Activated CD4-positive, alpha-beta T cell treated with anti-CD3 and anti-CD28 coated beads, Interleukin-2, amount 10 ng/mL, durations not matched to agents 7 days and 5 days (primary cell): ENCODE measurements at regions not wholly inside any gene's neighbourhood (a gene's known extent, or its start where the extent isn't known, plus 50 kb on each side); places are given as distances from the start of the nearest gene placed in this dataset.
"Not testable (repeated sequence)": the region's sequence is repeated elsewhere in the genome, so short reads cannot be mapped to it uniquely, and the experiment has no call there.

ENCODE experiments used
- CTCF ChIA-PET: fragments of 350-600 bp; sonication (Branson Sonifier 250); formaldehyde crosslinking; loops from one replicate; lab custom pipeline; 2021; ENCODE audit warnings: antibody characterized with exemption; lab: Charles Lee
- POLR2A ChIA-PET: fragments of 350-600 bp; sonication (Branson Sonifier 250); formaldehyde crosslinking; loops from one replicate; lab custom pipeline; 2021; ENCODE audit warnings: antibody characterized with exemption; lab: Charles Lee
- DNase-seq: peaks from one replicate; pipeline ENCODE4 v3.0.0-alpha.2; 2020
- H3K27ac Mint-ChIP-seq: one replicate; pipeline ENCODE4 v1.8.0; 2021; ENCODE audit warnings: mild to moderate bottlenecking, moderate library complexity, mixed read lengths
- H3K27me3 Mint-ChIP-seq: one replicate; pipeline ENCODE4 v1.8.0; 2021; ENCODE audit warnings: mixed read lengths
- H3K36me3 Mint-ChIP-seq: one replicate; pipeline ENCODE4 v1.8.0; 2021; ENCODE audit warnings: low read depth, mixed read lengths
- H3K4me1 Mint-ChIP-seq: one replicate; pipeline ENCODE4 v1.8.0; 2021; ENCODE audit warnings: mixed read lengths
- H3K4me3 Mint-ChIP-seq: one replicate; pipeline ENCODE4 v1.8.0; 2021; ENCODE audit warnings: mild to moderate bottlenecking, moderate library complexity, mixed read lengths
- H3K9me3 Mint-ChIP-seq: one replicate; pipeline ENCODE4 v1.8.0; 2021; ENCODE audit warnings: mixed read lengths

DNA sequence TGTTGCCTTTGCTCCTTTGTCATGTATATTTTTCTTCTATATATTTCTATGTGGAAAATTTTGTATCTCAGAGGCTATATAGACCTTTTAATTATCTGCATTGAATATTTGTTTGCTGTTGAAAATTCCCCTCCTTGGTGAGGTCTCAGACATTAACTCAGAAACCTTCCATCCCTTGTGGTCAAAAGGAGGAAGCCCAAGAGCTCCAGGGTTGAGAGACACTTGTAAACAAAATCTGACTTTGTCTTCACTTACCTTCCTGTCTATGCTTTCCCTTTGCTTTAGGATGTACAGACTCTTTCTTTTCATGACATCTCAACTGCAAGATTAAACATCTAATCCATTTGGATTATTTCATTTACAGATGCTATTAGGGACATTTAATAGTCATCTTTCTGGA, 157.5 kb downstream of the PCDH20 start:
- Mint-ChIP-seq H3K4me3 (no peak overlapping the region), H3K27ac (no peak overlapping the region), H3K4me1 (no peaks in the 10 kb centered on the region), H3K36me3 (no peaks in the 10 kb centered on the region), H3K9me3 (no peaks in the 10 kb centered on the region), H3K27me3 (no peaks in the 10 kb centered on the region)
- ChIA-PET POLR2A (no interaction called here), CTCF (no interaction called here)
- DNase-seq: no peak

DNA sequence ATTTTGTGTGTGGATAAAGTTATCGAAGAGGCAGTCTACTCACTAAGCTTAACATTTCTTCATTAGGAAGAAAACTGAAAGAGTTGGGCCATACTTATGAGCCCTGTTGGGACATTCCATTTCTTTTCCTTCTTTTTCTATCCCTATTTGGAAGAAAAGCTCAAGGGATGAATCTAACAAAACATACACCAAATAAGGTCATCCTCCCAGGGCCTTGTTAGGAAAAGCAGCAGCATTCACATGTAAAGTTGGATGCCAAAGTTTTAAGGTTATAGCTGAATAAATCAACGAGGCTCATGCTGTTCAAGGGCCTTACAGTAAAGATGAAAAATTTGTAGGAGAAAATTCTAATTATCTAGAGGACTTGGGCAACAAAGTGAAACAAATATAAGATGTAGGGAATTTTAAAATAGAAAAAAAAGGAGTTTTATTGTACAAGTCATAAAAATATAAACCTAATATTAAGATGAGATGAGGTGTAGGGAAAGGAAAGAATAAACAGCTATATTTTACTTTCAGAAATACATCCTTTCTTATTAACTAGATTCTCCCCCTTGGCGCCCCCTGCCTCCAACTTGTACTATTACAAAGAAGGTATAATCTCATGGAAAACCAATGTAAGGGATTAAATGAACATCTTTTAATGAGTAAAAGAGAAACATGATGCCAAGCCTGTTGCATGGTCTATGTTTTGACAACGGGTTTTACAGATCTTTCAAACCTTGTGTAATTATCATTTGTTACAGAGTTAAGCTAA, 160.4 kb downstream of the PCDH20 start:
- H3K36me3 Mint-ChIP-seq: no peaks in the 10 kb centered on the region
- DNase-seq: no peak
- no peak overlapping the region for H3K27ac Mint-ChIP-seq
- H3K4me3 Mint-ChIP-seq: no peak overlapping the region
- POLR2A ChIA-PET: no interaction called here
- CTCF ChIA-PET: no interaction called here
- H3K27me3 Mint-ChIP-seq: no peaks in the 10 kb centered on the region
- no peaks in the 10 kb centered on the region for H3K4me1 Mint-ChIP-seq
- no peaks in the 10 kb centered on the region for H3K9me3 Mint-ChIP-seq

- Mint-ChIP-seq H3K4me3 (no peak overlapping the region), H3K27ac (no peak overlapping the region), H3K9me3 (no peaks in the 10 kb centered on the region), H3K4me1 (no peaks in the 10 kb centered on the region), H3K36me3 (no peaks in the 10 kb centered on the region), H3K27me3 (no peaks in the 10 kb centered on the region)
- CTCF ChIA-PET: interaction anchor here (1.1 kb wide), 1 partner anchor 16 kb away, joined by 3 read pairs; no protein-coding TSS in a partner anchor
- POLR2A ChIA-PET: no interaction called here
- no peak for DNase-seq
Measured at GRCh38 chr13:61253105-61253877, 162.4 kb downstream of the PCDH20 start.

GRCh38 chr13:61252213-61252612, 163.4 kb downstream of the PCDH20 start:
- ChIA-PET CTCF (no interaction called here), POLR2A (no interaction called here)
- H3K27me3 Mint-ChIP-seq: no peaks in the 10 kb centered on the region
- no peaks in the 10 kb centered on the region for H3K4me1 Mint-ChIP-seq
- H3K9me3 Mint-ChIP-seq: no peaks in the 10 kb centered on the region
- H3K4me3 Mint-ChIP-seq: no peak overlapping the region
- no peaks in the 10 kb centered on the region for H3K36me3 Mint-ChIP-seq
- no peak overlapping the region for H3K27ac Mint-ChIP-seq
- DNase-seq: no peak

- no peak for DNase-seq
- Mint-ChIP-seq H3K27me3 (no peaks in the 10 kb centered on the region), H3K9me3 (no peaks in the 10 kb centered on the region), H3K4me3 (no peak overlapping the region), H3K4me1 (no peaks in the 10 kb centered on the region), H3K36me3 (no peaks in the 10 kb centered on the region), H3K27ac (no peak overlapping the region)
- ChIA-PET CTCF (no interaction called here), POLR2A (no interaction called here)
Measured at GRCh38 chr13:61247149-61247936, 168.3 kb downstream of the PCDH20 start.

DNA sequence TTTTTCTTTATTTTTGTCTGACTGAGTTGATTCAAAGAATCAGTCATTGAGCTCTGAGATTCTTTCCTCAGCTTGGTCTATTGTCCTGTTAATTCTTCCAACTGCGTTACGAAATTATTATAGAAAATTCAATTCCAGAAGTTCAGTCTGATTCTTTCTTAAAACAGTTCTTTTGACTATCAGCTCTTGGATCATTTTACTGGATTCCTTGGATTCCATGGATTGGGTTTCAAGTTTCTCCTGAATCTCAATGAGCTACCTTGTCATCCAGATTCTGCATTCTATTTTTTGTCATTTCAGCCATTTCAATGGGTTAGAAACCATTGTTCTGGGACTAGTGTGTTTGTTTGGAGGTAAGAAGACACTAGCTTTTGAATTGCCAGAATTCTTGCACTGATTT, 169.3 kb downstream of the PCDH20 start:
- CTCF ChIA-PET: no interaction called here
- Mint-ChIP-seq H3K9me3 (no peaks in the 10 kb centered on the region), H3K27me3 (no peaks in the 10 kb centered on the region)

GRCh38 chr13:61215601-61216000, 200.0 kb downstream of the PCDH20 start:
- peaks cover 8% of the 10 kb centered on the region for H3K9me3 Mint-ChIP-seq
- DNase-seq: no peak
- no peak overlapping the region for H3K4me3 Mint-ChIP-seq
- POLR2A ChIA-PET: no interaction called here
- CTCF ChIA-PET: no interaction called here
- H3K27me3 Mint-ChIP-seq: no peaks in the 10 kb centered on the region
- no peaks in the 10 kb centered on the region for H3K36me3 Mint-ChIP-seq
- H3K27ac Mint-ChIP-seq: no peak overlapping the region
- H3K4me1 Mint-ChIP-seq: no peaks in the 10 kb centered on the region

More for the DNA sequence above, 169.3 kb downstream of the PCDH20 start:
- no peak for DNase-seq
- Mint-ChIP-seq H3K4me1 (no peaks in the 10 kb centered on the region), H3K36me3 (no peaks in the 10 kb centered on the region), H3K4me3 (no peak overlapping the region), H3K27ac (no peak overlapping the region)
- POLR2A ChIA-PET: no interaction called here

GRCh38 chr13:61215116-61215515, 200.5 kb downstream of the PCDH20 start:
- POLR2A ChIA-PET: no interaction called here
- Mint-ChIP-seq H3K27me3 (no peaks in the 10 kb centered on the region), H3K4me3 (no peak overlapping the region), H3K9me3 (peaks cover 8% of the 10 kb centered on the region), H3K4me1 (no peaks in the 10 kb centered on the region), H3K27ac (no peak overlapping the region), H3K36me3 (no peaks in the 10 kb centered on the region)
- DNase-seq: no peak
- CTCF ChIA-PET: no interaction called here

DNA sequence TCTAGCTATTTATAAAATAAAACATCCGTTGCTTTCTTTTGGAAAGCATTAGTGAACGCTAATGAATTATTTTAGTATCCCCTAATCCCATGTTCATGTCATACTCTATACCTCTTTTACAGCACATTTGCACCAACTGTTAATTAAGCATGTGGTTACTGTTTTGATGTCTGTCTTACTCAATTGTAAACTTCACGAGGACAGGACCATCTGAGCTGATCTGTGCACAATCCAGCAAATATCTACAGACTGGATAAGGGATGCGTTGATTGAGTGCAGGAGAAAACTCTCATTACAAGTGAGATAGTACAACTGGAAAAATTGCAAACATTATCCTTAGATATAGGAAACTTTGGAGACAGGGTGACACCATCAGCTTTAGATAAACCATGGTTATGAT, 201.1 kb downstream of the PCDH20 start:
- H3K27ac Mint-ChIP-seq: no peak overlapping the region
- peaks cover 8% of the 10 kb centered on the region for H3K9me3 Mint-ChIP-seq
- no peaks in the 10 kb centered on the region for H3K36me3 Mint-ChIP-seq
- no peaks in the 10 kb centered on the region for H3K4me1 Mint-ChIP-seq
- CTCF ChIA-PET: no interaction called here
- POLR2A ChIA-PET: no interaction called here
- H3K27me3 Mint-ChIP-seq: no peaks in the 10 kb centered on the region
- no peak overlapping the region for H3K4me3 Mint-ChIP-seq
- no peak for DNase-seq

DNA sequence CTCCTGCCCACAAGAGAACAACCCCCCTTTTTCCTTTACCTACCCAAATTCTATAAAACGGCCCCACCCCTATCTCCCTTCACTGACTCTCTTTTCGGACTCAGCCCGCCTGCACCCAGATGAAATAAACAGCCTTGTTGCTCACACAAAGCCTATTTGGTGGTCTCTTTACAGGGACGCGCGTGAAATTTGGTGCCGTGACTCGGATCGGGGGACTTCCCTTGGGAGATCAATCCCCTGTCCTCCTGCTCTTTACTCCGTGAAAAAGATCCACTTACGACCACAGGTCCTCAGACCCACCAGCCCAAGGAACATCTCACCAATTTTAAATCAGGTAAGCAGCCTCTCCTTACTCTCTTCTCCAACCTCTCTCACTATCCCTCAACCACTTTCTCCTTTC, 209.8 kb downstream of the PCDH20 start:
- DNase-seq, H3K36me3 Mint-ChIP-seq, POLR2A ChIA-PET, CTCF ChIA-PET, H3K27ac Mint-ChIP-seq, H3K27me3 Mint-ChIP-seq, H3K9me3 Mint-ChIP-seq, H3K4me3 Mint-ChIP-seq, H3K4me1 Mint-ChIP-seq: not testable (repeated sequence)

GRCh38 chr13:61204025-61204424, 211.6 kb downstream of the PCDH20 start:
- H3K36me3 Mint-ChIP-seq: no peaks in the 10 kb centered on the region
- ChIA-PET CTCF (no interaction called here), POLR2A (no interaction called here)
- no peaks in the 10 kb centered on the region for H3K27me3 Mint-ChIP-seq
- no peak overlapping the region for H3K27ac Mint-ChIP-seq
- H3K4me3 Mint-ChIP-seq: no peak overlapping the region
- no peaks in the 10 kb centered on the region for H3K9me3 Mint-ChIP-seq
- DNase-seq: no peak
- H3K4me1 Mint-ChIP-seq: no peaks in the 10 kb centered on the region

DNA sequence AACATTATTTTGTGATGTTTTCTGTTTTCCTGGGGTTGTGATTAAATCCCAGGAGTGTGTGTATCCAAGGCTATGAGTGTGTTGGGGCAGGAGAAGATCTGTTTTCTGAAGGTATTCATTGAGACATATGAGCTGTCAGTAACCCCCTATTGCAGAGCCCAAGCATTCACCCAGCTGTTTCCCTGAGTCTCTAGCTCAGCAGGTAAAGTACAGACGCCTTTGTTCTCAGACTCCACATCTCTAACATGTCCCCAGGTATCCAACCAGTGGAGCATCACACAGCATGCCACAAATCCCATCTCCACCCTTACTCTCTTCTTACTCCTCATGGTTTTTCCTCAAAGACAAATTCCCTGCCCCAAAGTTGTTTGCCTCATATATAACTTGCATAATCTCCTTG, 213.6 kb downstream of the PCDH20 start:
- CTCF ChIA-PET: interaction anchor here (0.6 kb wide), 1 partner anchor 1149 kb away, joined by 3 read pairs; no protein-coding TSS in a partner anchor
- Mint-ChIP-seq H3K4me1 (no peaks in the 10 kb centered on the region), H3K9me3 (no peaks in the 10 kb centered on the region), H3K4me3 (no peak overlapping the region), H3K27me3 (no peaks in the 10 kb centered on the region), H3K36me3 (no peaks in the 10 kb centered on the region), H3K27ac (no peak overlapping the region)
- POLR2A ChIA-PET: no interaction called here
- no peak for DNase-seq

DNA sequence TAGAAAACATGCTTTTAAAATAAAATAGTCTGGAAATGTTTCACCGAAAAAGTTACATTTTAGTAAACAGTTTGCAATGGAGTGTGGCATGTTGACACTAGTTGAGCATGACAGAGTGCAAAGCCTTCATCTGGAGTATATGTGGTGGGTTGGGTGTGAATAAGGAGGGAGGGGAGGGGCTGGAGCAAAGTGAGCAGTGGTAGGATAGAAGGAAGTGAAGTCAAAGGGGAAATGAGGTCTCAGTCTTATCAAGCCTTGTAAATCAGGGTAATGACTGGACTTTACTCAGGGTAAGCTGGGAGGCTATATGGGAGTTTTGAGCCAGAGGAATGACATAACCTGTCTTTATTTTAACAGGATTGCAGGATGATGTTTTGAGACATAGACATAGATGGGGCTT, 222.8 kb downstream of the PCDH20 start:
- Mint-ChIP-seq H3K36me3 (no peaks in the 10 kb centered on the region), H3K4me3 (no peak overlapping the region), H3K27ac (no peak overlapping the region), H3K27me3 (no peaks in the 10 kb centered on the region), H3K4me1 (no peaks in the 10 kb centered on the region), H3K9me3 (peaks cover 4% of the 10 kb centered on the region)
- ChIA-PET POLR2A (no interaction called here), CTCF (no interaction called here)
- no peak for DNase-seq
